GM19463 (cell line): ENCODE measurements at regions not wholly inside any gene's neighbourhood (a gene's known extent, or its start where the extent isn't known, plus 50 kb on each side); places are given as distances from the start of the nearest gene placed in this dataset.
A peak's percentile ranks its signal among the peaks of the same experiment; 100 is the strongest.
"Not testable (repeated sequence)": the region's sequence is repeated elsewhere in the genome, so short reads cannot be mapped to it uniquely, and the experiment has no call there.

Experiments
- ATAC-seq: cut with Tn5 transposase; IDR thresholded peaks from one replicate; pipeline ENCODE4 v1.9.1; 2021; ENCODE audit warnings: mild to moderate bottlenecking, moderate library complexity; ENCODE audit not compliant: unreplicated experiment

- ATAC-seq = no peak
These were observed 379.3 kb upstream of the TENM3 start for GRCh38 chr4:181863856-181864255.

GRCh38 chr4:181870326-181870725 lies 372.9 kb upstream of the TENM3 start:
- no peak for ATAC-seq

- no peak for ATAC-seq
These were observed 368.6 kb upstream of the TENM3 start for GRCh38 chr4:181874602-181875001.

DNA sequence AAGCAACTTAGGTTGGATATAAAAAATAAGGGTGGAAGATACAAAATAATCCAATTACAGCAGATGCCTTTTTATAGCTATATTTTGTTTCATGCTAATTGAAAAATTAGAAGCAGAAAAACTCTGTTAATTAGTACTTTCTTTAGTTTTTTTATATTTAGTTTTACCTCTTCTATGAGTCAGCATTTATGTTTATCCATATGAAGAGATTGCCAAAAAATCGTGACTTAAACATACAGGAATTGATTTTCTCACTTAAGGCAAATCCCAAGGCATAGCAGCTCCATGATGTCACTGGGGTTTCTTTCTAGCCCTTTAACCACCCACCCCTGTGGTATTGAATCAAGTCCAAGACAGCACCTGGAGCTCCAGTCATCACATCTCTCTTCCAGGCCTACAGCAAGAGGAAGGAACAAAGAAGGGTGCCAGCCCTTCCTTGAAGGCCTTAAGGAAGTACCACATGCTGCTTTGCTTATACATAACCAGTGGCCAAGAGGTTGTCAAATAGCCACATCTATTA lies 365.8 kb upstream of the TENM3 start:
- ATAC-seq = no peak

DNA sequence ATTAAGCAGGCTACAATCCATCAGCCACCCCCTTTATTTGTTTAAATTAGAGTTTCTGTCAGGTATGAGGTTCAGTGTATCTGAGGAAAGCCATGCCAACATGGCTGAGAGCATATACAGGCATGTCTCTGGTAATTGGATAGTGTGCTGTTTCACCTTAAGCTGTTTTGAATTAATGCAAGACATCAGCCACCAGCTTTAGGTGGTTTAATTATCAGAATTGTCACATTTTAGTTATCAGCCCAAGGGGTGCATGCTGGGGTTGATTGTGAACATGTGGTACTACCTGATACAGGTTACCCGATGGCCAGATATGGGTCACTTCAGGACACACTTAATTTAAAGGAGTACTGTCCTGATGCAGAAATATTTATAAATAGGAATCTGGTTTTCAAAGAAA lies 353.2 kb upstream of the TENM3 start:
- no peak for ATAC-seq

GRCh38 chr4:181890911-181891310 lies 352.3 kb upstream of the TENM3 start:
- ATAC-seq = no peak

- no peak for ATAC-seq
These were observed 346.6 kb upstream of the TENM3 start for GRCh38 chr4:181896614-181897013.

DNA sequence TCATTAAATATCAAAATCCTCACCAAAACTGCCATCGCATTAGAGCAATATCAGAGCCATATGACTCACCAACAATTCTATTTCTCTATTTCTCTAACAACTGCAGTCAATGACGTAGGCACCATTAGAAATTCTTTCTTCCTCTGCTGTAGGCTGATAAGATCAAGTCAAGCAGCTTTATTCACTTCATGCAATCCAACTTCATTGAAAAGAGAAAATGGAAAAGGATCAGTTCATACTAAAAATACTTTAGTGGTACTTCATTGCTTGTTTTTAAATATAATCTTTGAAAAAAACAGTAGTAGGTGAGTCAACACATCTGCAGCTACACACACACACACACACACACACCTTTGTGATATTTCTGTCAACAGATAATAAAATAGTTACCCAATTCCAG lies 345.3 kb upstream of the TENM3 start:
- no peak for ATAC-seq

- not testable (repeated sequence) for ATAC-seq
These were observed 340.8 kb upstream of the TENM3 start for GRCh38 chr4:181902404-181902803.

GRCh38 chr4:181905708-181906107 lies 337.5 kb upstream of the TENM3 start:
- ATAC-seq = no peak

DNA sequence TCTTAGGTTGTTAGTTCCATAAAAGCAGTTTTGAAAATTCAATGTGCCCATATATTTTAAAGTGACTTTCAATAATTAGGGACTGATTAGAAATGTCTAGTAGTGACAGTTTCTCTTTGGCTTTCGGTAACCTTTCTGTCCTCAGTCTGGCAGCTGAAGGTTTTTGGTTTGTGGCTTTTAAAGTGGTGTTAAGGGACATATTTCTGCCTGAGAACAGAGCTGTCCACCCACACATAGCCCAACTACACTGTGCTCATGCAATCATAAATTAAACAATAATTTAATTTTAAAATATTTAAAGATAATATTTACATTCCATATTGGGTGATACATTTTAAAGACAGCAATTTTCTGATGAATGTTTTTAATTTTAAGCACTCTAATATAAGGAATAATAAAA lies 335.0 kb upstream of the TENM3 start:
- ATAC-seq = peak; percentile 71

GRCh38 chr4:181909368-181909767 lies 333.8 kb upstream of the TENM3 start:
- no peak for ATAC-seq

- ATAC-seq = no peak
These were observed 331.8 kb upstream of the TENM3 start for GRCh38 chr4:181911420-181911819.

DNA sequence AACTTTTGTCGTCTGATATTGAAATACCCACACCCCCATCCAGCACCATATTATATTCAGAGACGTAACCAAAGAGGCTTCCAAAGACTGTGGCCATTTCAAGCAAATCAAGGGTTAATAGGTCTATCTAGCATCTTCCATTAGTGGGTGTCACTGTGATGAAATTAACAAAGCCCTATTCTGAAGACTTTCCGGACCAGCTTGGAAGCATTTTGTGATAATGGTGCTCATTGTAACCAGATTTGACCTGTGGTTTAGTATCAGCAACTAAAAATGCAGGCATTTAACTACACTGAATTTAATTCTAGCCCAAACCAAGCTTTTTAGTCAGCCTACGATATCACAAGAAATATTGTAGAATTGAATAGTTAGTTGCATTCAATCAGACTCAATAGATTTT lies 309.7 kb upstream of the TENM3 start:
- ATAC-seq = no peak

DNA sequence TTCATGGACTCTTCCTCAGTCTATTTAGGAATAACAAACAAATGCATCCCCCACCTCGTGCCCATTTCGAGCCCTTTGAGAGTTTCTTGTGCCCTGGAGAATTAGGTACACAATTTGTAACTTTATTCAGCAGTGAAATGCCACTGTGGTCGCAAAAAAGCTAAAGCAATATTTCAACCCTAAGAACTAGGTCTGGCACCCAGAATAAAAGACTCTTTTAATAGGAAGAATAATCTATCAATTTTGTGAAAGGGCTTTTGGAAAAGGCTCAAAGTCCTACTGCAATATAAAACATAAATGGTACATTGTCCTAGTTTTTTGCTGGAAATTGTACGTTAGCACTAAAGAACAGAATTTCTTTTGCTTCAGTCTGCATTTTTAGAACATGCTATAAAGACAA lies 304.6 kb upstream of the TENM3 start:
- ATAC-seq = no peak

- no peak for ATAC-seq
These were observed 303.8 kb upstream of the TENM3 start for GRCh38 chr4:181939199-181939945.

DNA sequence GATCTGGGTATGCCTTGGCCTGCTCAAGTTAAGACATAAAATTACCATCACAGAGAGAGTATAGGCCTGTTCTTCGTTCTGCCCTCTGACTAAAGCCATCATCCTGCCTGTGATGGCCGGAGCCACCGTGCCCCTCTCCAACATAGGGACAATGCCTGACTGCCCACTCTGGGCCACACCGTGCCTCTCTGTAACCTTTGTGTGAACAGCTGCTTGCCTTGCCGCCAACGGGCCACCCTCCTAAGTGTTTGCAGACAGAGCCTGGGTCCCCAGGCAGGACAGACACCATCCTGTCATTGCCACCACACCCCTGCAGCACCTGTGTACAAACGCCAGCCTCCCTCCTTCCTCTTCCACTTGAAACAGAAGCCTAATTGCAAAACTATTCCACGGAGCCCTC lies 298.7 kb upstream of the TENM3 start:
- no peak for ATAC-seq

- ATAC-seq = no peak
These were observed 296.3 kb upstream of the TENM3 start for GRCh38 chr4:181946902-181947301.

- no peak for ATAC-seq
These were observed 294.3 kb upstream of the TENM3 start for GRCh38 chr4:181948839-181949382.

GRCh38 chr4:181949704-181950312 lies 293.4 kb upstream of the TENM3 start:
- ATAC-seq = no peak

DNA sequence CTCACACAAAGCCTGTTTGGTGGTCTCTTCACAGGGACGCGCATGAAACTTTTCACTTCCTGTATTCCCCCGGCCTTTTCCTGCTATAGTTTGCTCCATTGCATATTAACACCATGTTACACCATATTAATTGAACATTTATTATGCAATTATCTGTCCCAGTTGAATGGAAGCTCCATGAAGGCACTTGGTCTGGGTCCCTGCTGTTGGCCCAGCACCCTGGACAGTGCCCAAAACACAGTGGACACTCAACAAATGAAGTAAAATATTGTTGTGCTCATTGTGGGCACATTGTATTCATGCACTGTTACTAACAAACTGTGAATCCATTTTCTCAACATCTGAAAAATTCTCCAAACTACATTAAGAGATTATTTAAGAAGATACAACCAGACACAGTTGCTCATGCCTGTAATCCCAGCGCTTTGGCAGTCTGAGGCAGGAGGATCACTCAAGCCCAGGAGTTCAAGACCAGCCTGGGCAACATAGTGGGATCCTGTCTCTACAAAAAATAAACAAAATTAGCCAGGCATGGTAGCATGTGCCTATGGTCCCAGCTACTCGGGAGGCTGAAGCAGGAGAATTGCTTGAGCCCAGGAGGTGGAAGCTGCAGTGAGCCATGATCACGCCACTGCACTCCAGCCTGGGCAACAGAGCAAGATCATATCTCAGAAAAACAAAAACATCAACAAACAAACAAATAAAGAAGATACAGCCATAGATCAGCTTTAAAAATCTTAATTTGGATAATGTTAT lies 292.7 kb upstream of the TENM3 start:
- no peak for ATAC-seq

- ATAC-seq = no peak
These were observed 291.9 kb upstream of the TENM3 start for GRCh38 chr4:181951265-181951664.
